ENCODE measurements at regions not wholly inside any gene's neighbourhood (a gene's known extent, or its start where the extent isn't known, plus 50 kb on each side); places are given as distances from the start of the nearest gene placed in this dataset.

DNA sequence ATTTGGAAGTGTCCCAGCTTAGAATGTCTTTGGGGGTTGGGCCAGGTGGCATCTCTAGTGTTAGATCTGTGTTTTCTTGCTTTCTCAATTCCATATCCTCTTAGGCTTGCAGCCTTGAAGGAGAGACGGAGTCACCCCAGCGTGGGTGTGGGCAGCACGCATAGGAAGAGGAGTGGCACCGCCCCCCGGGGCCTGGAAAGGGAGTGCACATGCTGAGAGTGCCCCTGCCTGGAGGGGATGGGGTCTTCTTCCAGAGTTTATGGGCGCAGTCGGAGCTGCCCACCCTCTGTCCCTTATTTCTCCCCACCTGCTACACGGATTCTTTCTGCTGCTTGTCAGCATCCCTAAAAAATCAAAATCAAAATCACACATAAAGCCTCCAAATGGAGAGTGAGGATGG lies 309.7 kb downstream of the QKI start:
- DNase-seq = no peak
- no peak overlapping the region for H3K4me3 Mint-ChIP-seq
- ATAC-seq (ENCODE audit: low read depth in 2 of 2) = no peak
- peaks cover 25 to 34% (median 33%) of the 10 kb centered on the region in 3 donors for H3K4me1 Mint-ChIP-seq
- H3K36me3 Mint-ChIP-seq = no peaks in the 10 kb centered on the region
- no peaks in the 10 kb centered on the region for H3K27me3 Mint-ChIP-seq
- H3K9me3 Mint-ChIP-seq = no peaks in the 10 kb centered on the region
- peak overlapping the region in 1 of 6 donors; percentile 44 for H3K27ac Mint-ChIP-seq

GRCh38 chr6:163723759-163724158 lies 309.2 kb downstream of the QKI start:
- Mint-ChIP-seq H3K27ac (peak overlapping the region in 1 of 6 donors; percentile 44), H3K36me3 (no peaks in the 10 kb centered on the region), H3K9me3 (no peaks in the 10 kb centered on the region), H3K27me3 (no peaks in the 10 kb centered on the region), H3K4me1 (peaks cover 25 to 39% (median 37%) of the 10 kb centered on the region in 3 donors), H3K4me3 (no peak overlapping the region)
- ATAC-seq (ENCODE audit: low read depth in 2 of 2) = no peak
- DNase-seq = no peak

DNA sequence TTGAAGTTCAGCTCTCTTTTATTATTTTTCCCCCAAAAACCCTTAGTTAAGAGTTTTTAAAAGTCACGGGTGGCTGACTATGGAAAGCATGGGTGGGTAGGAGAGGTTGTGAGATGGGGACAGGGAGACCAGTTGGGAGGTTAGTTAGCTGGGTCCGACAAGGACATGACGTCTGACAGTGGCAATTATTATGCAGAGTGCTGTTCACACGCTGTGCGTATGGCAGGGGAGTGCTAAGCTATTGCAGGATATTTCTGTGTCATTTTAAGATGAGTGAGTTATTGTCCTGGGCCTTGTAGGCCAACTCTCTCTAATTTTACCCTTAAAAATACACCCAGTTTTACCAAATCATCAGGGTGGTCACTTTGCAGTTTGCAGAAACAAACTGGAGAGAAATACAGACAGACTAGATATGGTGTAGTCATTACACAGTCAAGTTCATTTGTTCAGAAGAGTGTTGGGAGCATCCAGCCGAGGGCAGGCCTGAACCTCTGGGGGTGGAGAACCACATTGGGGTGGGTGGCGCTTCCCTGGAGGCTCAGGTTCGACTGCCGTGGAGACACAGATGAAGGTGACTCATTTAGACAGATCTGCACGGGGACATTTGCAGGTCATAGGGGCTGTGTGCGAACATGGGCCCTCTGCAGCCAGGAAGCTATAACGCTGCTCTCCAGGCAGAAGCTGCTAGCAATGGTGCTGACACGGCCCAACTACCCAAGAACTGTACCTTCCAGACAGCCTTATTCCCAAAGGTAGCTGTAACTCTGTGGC lies 307.6 kb downstream of the QKI start:
- no peak for DNase-seq
- ATAC-seq (ENCODE audit: low read depth in 2 of 2) = no peak
- Mint-ChIP-seq H3K27me3 (no peaks in the 10 kb centered on the region), H3K4me1 (peaks cover 39 to 55% (median 50%) of the 10 kb centered on the region in 3 donors), H3K9me3 (peaks cover 0 to 4% (median 0%) of the 10 kb centered on the region in 7 donors), H3K36me3 (no peaks in the 10 kb centered on the region), H3K27ac (no peak overlapping the region), H3K4me3 (no peak overlapping the region)

DNA sequence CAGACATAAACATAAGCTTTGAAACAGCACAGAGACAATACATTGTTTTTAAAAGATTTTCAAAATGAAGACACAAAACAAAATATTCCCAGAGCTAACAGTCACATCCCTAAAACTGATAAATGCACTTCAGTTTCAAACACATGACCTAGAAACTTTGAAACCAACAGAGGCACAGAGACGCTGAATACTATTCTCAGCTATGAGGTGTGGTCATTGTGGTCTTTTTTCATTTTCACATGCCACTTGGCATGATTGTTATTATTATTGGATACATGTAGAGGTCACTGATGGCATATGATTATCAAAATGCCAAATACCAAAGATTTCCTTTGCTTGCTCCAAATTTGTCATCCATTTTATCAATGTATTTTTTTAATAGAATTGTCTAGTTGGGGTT lies 306.9 kb downstream of the QKI start:
- no peaks in the 10 kb centered on the region for H3K27me3 Mint-ChIP-seq
- H3K4me3 Mint-ChIP-seq = no peak overlapping the region
- H3K9me3 Mint-ChIP-seq = peaks cover 0 to 5% (median 0%) of the 10 kb centered on the region in 7 donors
- DNase-seq (no peak), ATAC-seq (ENCODE audit: low read depth in 2 of 2) (no peak)
- peaks cover 43 to 62% (median 56%) of the 10 kb centered on the region in 3 donors for H3K4me1 Mint-ChIP-seq
- no peaks in the 10 kb centered on the region for H3K36me3 Mint-ChIP-seq
- H3K27ac Mint-ChIP-seq = no peak overlapping the region

DNA sequence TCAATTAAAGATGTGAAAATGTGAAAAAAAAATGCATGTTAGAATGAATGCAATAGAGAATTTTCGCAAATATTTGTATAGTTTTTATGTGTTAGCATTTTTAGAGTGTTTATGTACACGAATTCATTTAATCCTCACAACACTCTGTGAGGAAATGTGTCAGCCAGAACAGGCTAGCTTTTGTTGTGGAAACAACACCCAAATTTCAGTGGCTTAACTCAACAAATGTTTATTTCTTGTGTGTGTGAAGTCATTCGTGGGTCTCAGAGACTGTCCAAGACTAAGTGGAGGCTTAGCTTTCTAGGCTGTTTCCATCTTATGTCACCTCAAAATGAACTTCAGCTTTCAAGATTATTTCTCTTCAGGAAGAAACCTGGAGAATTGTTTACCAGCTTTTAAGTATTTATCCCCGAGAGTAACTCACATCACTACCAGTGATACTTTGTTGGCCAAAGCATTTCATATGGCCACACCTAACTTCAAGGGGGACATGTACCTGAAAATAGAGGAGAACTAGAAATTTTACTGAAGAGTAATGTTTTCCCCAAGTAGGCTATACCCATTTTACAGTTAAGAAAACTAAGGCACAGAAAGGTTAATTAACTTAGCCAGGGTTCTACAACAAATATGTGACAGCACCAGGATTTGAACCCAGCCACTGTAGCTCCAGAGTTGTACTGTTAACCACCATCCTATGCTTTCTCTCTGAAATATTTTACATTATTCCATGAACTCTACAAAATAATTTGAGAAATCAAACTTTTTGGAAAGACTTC lies 306.1 kb downstream of the QKI start:
- DNase-seq (no peak), ATAC-seq (ENCODE audit: low read depth in 2 of 2) (no peak)
- peaks cover 43 to 62% (median 59%) of the 10 kb centered on the region in 3 donors for H3K4me1 Mint-ChIP-seq
- no peak overlapping the region for H3K4me3 Mint-ChIP-seq
- H3K27me3 Mint-ChIP-seq = no peaks in the 10 kb centered on the region
- no peak overlapping the region for H3K27ac Mint-ChIP-seq
- peaks cover 0 to 5% (median 0%) of the 10 kb centered on the region in 7 donors for H3K9me3 Mint-ChIP-seq
- no peaks in the 10 kb centered on the region for H3K36me3 Mint-ChIP-seq

DNA sequence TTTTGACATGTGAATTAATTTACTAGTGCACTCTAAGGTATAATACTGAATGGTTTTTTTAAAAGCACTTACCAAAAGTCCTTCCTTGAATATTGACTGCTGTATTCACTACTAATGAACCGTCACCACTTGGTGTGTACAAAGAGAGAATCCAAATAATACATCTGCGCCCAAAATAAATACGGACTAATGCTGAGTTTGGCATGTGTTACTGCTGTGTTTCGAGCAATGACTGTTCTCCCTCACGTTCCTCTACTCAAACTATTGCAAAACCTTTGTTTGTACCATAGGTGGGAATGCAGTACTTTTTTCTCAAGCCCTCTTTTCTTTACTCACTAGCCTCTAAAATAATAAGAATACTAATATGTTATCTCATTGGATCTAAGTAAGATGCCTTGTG lies 305.5 kb downstream of the QKI start:
- H3K27ac Mint-ChIP-seq = no peak overlapping the region
- DNase-seq = no peak
- no peaks in the 10 kb centered on the region for H3K36me3 Mint-ChIP-seq
- no peak overlapping the region for H3K4me3 Mint-ChIP-seq
- no peak for ATAC-seq (ENCODE audit: low read depth in 2 of 2)
- H3K4me1 Mint-ChIP-seq = peaks cover 36 to 60% (median 53%) of the 10 kb centered on the region in 3 donors
- H3K9me3 Mint-ChIP-seq = peaks cover 0 to 5% (median 0%) of the 10 kb centered on the region in 7 donors
- H3K27me3 Mint-ChIP-seq = no peaks in the 10 kb centered on the region

GRCh38 chr6:163719028-163719742 lies 304.7 kb downstream of the QKI start:
- Mint-ChIP-seq H3K27ac (no peak overlapping the region), H3K27me3 (no peaks in the 10 kb centered on the region), H3K9me3 (peaks cover 0 to 5% (median 0%) of the 10 kb centered on the region in 7 donors), H3K4me3 (peak overlapping the region in 1 of 8 donors; percentile 78), H3K4me1 (peaks cover 32 to 57% (median 51%) of the 10 kb centered on the region in 3 donors), H3K36me3 (no peaks in the 10 kb centered on the region)
- ATAC-seq (ENCODE audit: low read depth in 2 of 2) (no peak), DNase-seq (no peak)

GRCh38 chr6:163718537-163718936 lies 304.0 kb downstream of the QKI start:
- Mint-ChIP-seq H3K4me1 (peaks cover 32 to 57% (median 51%) of the 10 kb centered on the region in 3 donors), H3K27me3 (no peaks in the 10 kb centered on the region), H3K4me3 (peak overlapping the region in 3 of 8 donors; percentile 16 to 23 (median 20)), H3K36me3 (no peaks in the 10 kb centered on the region), H3K27ac (peak overlapping the region in 2 of 6 donors; percentile 23 to 53), H3K9me3 (peaks cover 0 to 5% (median 0%) of the 10 kb centered on the region in 7 donors)
- DNase-seq = no peak
- ATAC-seq (ENCODE audit: low read depth in 2 of 2) = peak in 1 of 2 donors; percentile 10

GRCh38 chr6:163717106-163717764 lies 302.7 kb downstream of the QKI start:
- H3K4me1 Mint-ChIP-seq = peaks cover 33 to 62% (median 55%) of the 10 kb centered on the region in 3 donors
- peak overlapping the region in 7 of 8 donors; percentile 3 to 79 (median 47) for H3K4me3 Mint-ChIP-seq
- no peak for ATAC-seq (ENCODE audit: low read depth in 2 of 2)
- H3K27me3 Mint-ChIP-seq = no peaks in the 10 kb centered on the region
- no peaks in the 10 kb centered on the region for H3K36me3 Mint-ChIP-seq
- H3K9me3 Mint-ChIP-seq = peaks cover 0 to 5% (median 0%) of the 10 kb centered on the region in 7 donors
- DNase-seq = no peak
- peak overlapping the region in 4 of 6 donors; percentile 1 to 89 (median 54) for H3K27ac Mint-ChIP-seq

DNA sequence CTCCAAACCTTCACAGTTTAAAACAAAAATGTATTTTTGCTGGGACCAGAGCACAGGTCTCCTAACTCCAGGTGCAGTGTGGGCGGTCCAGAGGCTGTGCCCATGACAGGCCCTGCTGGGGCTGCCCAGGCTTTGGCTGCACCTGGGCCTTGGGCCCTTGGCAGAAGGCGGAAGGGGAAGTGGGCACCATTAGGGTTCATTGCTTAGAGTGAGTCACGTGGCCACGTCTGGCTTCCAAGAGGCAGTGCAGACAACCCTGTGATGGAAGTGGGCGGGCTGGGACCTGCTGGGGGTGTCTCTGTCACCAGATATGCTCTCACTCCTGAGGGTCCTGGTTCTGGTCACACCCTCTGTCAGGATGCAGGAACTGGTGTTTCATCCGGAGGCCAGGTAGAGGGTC lies 302.2 kb downstream of the QKI start:
- no peaks in the 10 kb centered on the region for H3K27me3 Mint-ChIP-seq
- H3K36me3 Mint-ChIP-seq = no peaks in the 10 kb centered on the region
- H3K4me1 Mint-ChIP-seq = peaks cover 38 to 67% (median 61%) of the 10 kb centered on the region in 3 donors
- H3K9me3 Mint-ChIP-seq = peaks cover 0 to 5% (median 0%) of the 10 kb centered on the region in 7 donors
- DNase-seq (peak; percentile 57), ATAC-seq (ENCODE audit: low read depth in 2 of 2) (peak; percentile 73 to 76)
- peak overlapping the region in 6 of 8 donors; percentile 3 to 79 (median 44) for H3K4me3 Mint-ChIP-seq
- peak overlapping the region in 5 of 6 donors; percentile 1 to 89 (median 76) for H3K27ac Mint-ChIP-seq

DNA sequence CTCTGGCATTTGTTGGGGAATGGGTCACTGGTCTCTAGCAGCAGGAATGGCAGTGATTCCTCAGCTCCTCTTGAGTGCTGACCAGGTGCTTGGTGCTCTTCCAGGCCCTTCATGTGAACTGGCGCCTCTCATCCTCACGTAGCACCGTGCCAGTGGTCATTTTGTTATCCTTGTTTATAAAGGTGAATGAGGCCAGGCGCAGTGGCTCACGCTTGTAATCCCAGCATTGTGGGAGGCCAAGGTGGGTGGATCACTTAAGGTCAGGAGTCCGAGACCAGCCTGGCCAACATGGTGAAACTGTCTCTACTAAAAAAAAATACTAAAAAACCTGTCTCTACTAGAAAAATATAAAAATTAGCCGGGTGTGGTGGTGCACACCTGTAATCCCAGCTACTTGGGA lies 301.3 kb downstream of the QKI start:
- DNase-seq (no peak), ATAC-seq (ENCODE audit: low read depth in 2 of 2) (no peak)
- peak overlapping the region in 2 of 8 donors; percentile 35 to 62 for H3K4me3 Mint-ChIP-seq
- no peaks in the 10 kb centered on the region for H3K27me3 Mint-ChIP-seq
- peaks cover 44 to 76% (median 69%) of the 10 kb centered on the region in 3 donors for H3K4me1 Mint-ChIP-seq
- H3K9me3 Mint-ChIP-seq = peaks cover 0 to 5% (median 0%) of the 10 kb centered on the region in 7 donors
- no peaks in the 10 kb centered on the region for H3K36me3 Mint-ChIP-seq
- H3K27ac Mint-ChIP-seq = peak overlapping the region in 2 of 6 donors; percentile 42 to 60

GRCh38 chr6:163714179-163714578 lies 299.7 kb downstream of the QKI start:
- peak overlapping the region in 1 of 6 donors; percentile 70 for H3K27ac Mint-ChIP-seq
- H3K4me1 Mint-ChIP-seq = peaks cover 61 to 91% (median 86%) of the 10 kb centered on the region in 3 donors
- peak overlapping the region in 3 of 8 donors; percentile 54 to 64 (median 57) for H3K4me3 Mint-ChIP-seq
- peaks cover 0 to 5% (median 0%) of the 10 kb centered on the region in 7 donors for H3K9me3 Mint-ChIP-seq
- ATAC-seq (ENCODE audit: low read depth in 2 of 2) (no peak), DNase-seq (no peak)
- no peaks in the 10 kb centered on the region for H3K36me3 Mint-ChIP-seq
- H3K27me3 Mint-ChIP-seq = no peaks in the 10 kb centered on the region
